H1 (cell line): ENCODE measurements at regions not wholly inside any gene's neighbourhood (a gene's known extent, or its start where the extent isn't known, plus 50 kb on each side); places are given as distances from the start of the nearest gene placed in this dataset.

Experiments used
- CTCF ChIA-PET: fragments of 300-600 bp; sonication (Branson Sonifier 250); formaldehyde crosslinking; loops from one replicate; lab custom pipeline; 2021; ENCODE audit not compliant: partially characterized antibody; lab: Charles Lee
- POLR2A ChIA-PET: fragments of 300-600 bp; sonication (Branson Sonifier 250); formaldehyde crosslinking; loops from one replicate; lab custom pipeline; 2021; ENCODE audit warnings: inconsistent platforms; ENCODE audit not compliant: partially characterized antibody; lab: Charles Lee
- DNase-seq, 2 experiments: peaks; one replicate each; pipeline versions ENCODE4 v3.0.0 to v3.0.0-alpha.2; 2010 to 2022; ENCODE audit warnings: low spot score in 2 of 2, low read depth in 1 of 2, mixed read lengths in 1 of 2
- FAIRE-seq: peaks from 2 replicates; lab custom pipeline; 2011; peaks lifted over from hg19 to GRCh38; lab: Jason Lieb, UNC
- H2AFZ ChIP-seq: 2 replicates; pipeline ENCODE4 v1.8.1; 2012; ENCODE audit warnings: low read length, inconsistent platforms
- H2AK5ac ChIP-seq: 2 replicates; pipeline ENCODE4 v1.6.1; 2013; ENCODE audit warnings: low read depth, low read length
- H2BK120ac ChIP-seq: replicated peaks from 2 replicates; pipeline ENCODE3; 2013; ENCODE audit warnings: low read depth, low read length, inconsistent platforms
- H2BK12ac ChIP-seq: 2 replicates; pipeline ENCODE4 v1.6.1; 2013; ENCODE audit warnings: low read depth, low read length
- H2BK15ac ChIP-seq: 2 replicates; pipeline ENCODE4 v1.6.1; 2013; ENCODE audit warnings: low read length
- H2BK20ac ChIP-seq: 2 replicates; pipeline ENCODE4 v1.6.1; 2013; ENCODE audit warnings: low read length
- H2BK5ac ChIP-seq: 2 replicates; pipeline ENCODE4 v1.6.1; 2013; ENCODE audit warnings: low read depth, low read length
- H3K14ac ChIP-seq: 2 replicates; pipeline ENCODE4 v1.6.1; 2013; ENCODE audit warnings: inconsistent platforms; ENCODE audit not compliant: insufficient read length
- H3K18ac ChIP-seq: 2 replicates; pipeline ENCODE4 v1.6.1; 2013; ENCODE audit warnings: low read length; ENCODE audit errors: extremely low read depth
- H3K23ac ChIP-seq: 2 replicates; pipeline ENCODE4 v1.6.1; 2013; ENCODE audit warnings: inconsistent platforms; ENCODE audit not compliant: insufficient read length
- H3K23me2 ChIP-seq: 2 replicates; pipeline ENCODE4 v1.6.1; 2013; ENCODE audit warnings: low read depth, low read length
- H3K27ac ChIP-seq: 2 replicates; pipeline ENCODE4 v1.6.1; 2011; ENCODE audit warnings: low read depth, low read length, inconsistent platforms
- H3K27me3 ChIP-seq, 4 experiments: replicated peaks in 1 of 4; 1 replicate in 1 of 4; 2 replicates in 3 of 4; pipeline versions ENCODE4 v1.6.1 to v1.8.1; 2011 to 2013; ENCODE audit warnings: low read length in 3 of 4, mild to moderate bottlenecking in 3 of 4, inconsistent platforms in 2 of 4, mixed read lengths in 2 of 4, moderate library complexity in 1 of 4; ENCODE audit not compliant: control insufficient read depth in 3 of 4, insufficient read depth in 3 of 4; ENCODE audit errors: extremely low read depth in 1 of 4
- H3K36me3 ChIP-seq, 4 experiments: 2 replicates each; pipeline versions ENCODE4 v1.6.1 to v1.8.1; 2011 to 2013; ENCODE audit warnings: mild to moderate bottlenecking in 4 of 4, low read length in 3 of 4, moderate library complexity in 2 of 4, control low read depth in 1 of 4, inconsistent platforms in 1 of 4; ENCODE audit not compliant: insufficient read depth in 4 of 4, control insufficient read depth in 2 of 4
- H3K4ac ChIP-seq: replicated peaks from 2 replicates; pipeline ENCODE3; 2013; ENCODE audit warnings: low read length, low read depth, mixed read lengths, inconsistent platforms; ENCODE audit not compliant: insufficient read length
- H3K4me1 ChIP-seq, 4 experiments: replicated peaks in 1 of 4; 1 replicate in 1 of 4; 2 replicates in 3 of 4; pipeline versions ENCODE4 v1.6.1 to v1.8.1; 2011 to 2013; ENCODE audit warnings: low read length in 3 of 4, inconsistent platforms in 2 of 4, mixed read lengths in 1 of 4; ENCODE audit not compliant: insufficient read depth in 4 of 4, control insufficient read depth in 3 of 4
- H3K4me2 ChIP-seq, 2 experiments: 2 replicates each; pipeline versions ENCODE4 v1.6.1 to v1.8.1; 2011 to 2013; ENCODE audit warnings: low read depth in 2 of 2, low read length in 2 of 2, control low read depth in 1 of 2, inconsistent platforms in 1 of 2, mild to moderate bottlenecking in 1 of 2; ENCODE audit not compliant: insufficient read depth in 1 of 2
- H3K4me3 ChIP-seq, 4 experiments: fragments of 200-600, 300-600 bp in 1 of 4; sonication (generic), shearing (Covaris generic), sonication (Bioruptor Twin) in 1 of 4; 2 replicates each; pipeline versions ENCODE4 v1.5.1 to v1.8.1; 2011 to 2016; ENCODE audit warnings: low read length in 4 of 4, low read depth in 3 of 4, control low read depth in 2 of 4, inconsistent platforms in 2 of 4, mild to moderate bottlenecking in 2 of 4, mixed read lengths in 1 of 4, moderate library complexity in 1 of 4; ENCODE audit not compliant: insufficient read depth in 2 of 4; ENCODE audit errors: extremely low read depth in 1 of 4
- H3K56ac ChIP-seq: replicated peaks from 2 replicates; pipeline ENCODE3; 2013; ENCODE audit warnings: low read depth, mild to moderate bottlenecking, mixed read lengths, low read length, inconsistent platforms; ENCODE audit not compliant: insufficient read length
- H3K79me1 ChIP-seq: 2 replicates; pipeline ENCODE4 v1.6.1; 2013; ENCODE audit warnings: low read depth, low read length, control low read depth
- H3K79me2 ChIP-seq, 2 experiments: 2 replicates each; pipeline versions ENCODE4 v1.6.1 to v1.8.1; 2012 to 2013; ENCODE audit warnings: low read length in 2 of 2, mild to moderate bottlenecking in 2 of 2, inconsistent platforms in 1 of 2; ENCODE audit not compliant: insufficient read depth in 2 of 2, control insufficient read depth in 1 of 2
- H3K9ac ChIP-seq, 4 experiments: replicated peaks in 1 of 4; 1 replicate in 1 of 4; 2 replicates in 3 of 4; pipeline versions ENCODE4 v1.6.1 to v1.8.1; 2011 to 2013; ENCODE audit warnings: low read depth in 3 of 4, low read length in 3 of 4, control low read depth in 2 of 4, mild to moderate bottlenecking in 2 of 4, moderate library complexity in 2 of 4, inconsistent platforms in 1 of 4; ENCODE audit errors: extremely low read depth in 1 of 4
- H3K9me3 ChIP-seq, 2 experiments: 2 replicates each; pipeline versions ENCODE4 v1.6.1 to v1.8.1; 2012 to 2013; ENCODE audit warnings: mild to moderate bottlenecking in 2 of 2, moderate library complexity in 2 of 2, control low read depth in 1 of 2, inconsistent platforms in 1 of 2, low read depth in 1 of 2, low read length in 1 of 2, mixed read lengths in 1 of 2; ENCODE audit not compliant: insufficient read depth in 2 of 2
- H4K20me1 ChIP-seq, 2 experiments: replicated peaks in 1 of 2; 2 replicates each; pipeline versions ENCODE3 to v1.8.1; 2011 to 2013; ENCODE audit warnings: inconsistent platforms in 2 of 2, low read length in 2 of 2, mild to moderate bottlenecking in 1 of 2; ENCODE audit not compliant: insufficient read depth in 2 of 2, control insufficient read depth in 1 of 2
- H4K5ac ChIP-seq: 2 replicates; pipeline ENCODE4 v1.6.1; 2013; ENCODE audit warnings: low read length, low read depth, mixed read lengths, inconsistent platforms; ENCODE audit not compliant: insufficient read length
- H4K8ac ChIP-seq: 2 replicates; pipeline ENCODE4 v1.8.0; 2013; ENCODE audit warnings: mild to moderate bottlenecking, moderate library complexity, low read length, inconsistent platforms; ENCODE audit not compliant: insufficient read depth; ENCODE audit errors: extremely low read depth
- H4K91ac ChIP-seq: replicated peaks from 2 replicates; pipeline ENCODE3; 2013; ENCODE audit warnings: low read length, mixed read lengths, inconsistent platforms; ENCODE audit not compliant: insufficient read length
- BCL11A ChIP-seq, 2 experiments: IDR thresholded peaks; one replicate each; pipeline ENCODE4 v1.6.1; 2011; ENCODE audit warnings: low read depth in 2 of 2, low read length in 2 of 2, mild to moderate bottlenecking in 2 of 2
- CREB1 ChIP-seq: IDR thresholded peaks from 2 replicates; pipeline ENCODE4 v1.6.1; 2012; ENCODE audit warnings: inconsistent platforms
- CTBP2 ChIP-seq: IDR thresholded peaks from 2 replicates; pipeline ENCODE4 v1.7.0; 2011; ENCODE audit warnings: borderline replicate concordance, mild to moderate bottlenecking, moderate library complexity, mixed read lengths, low read length; ENCODE audit not compliant: insufficient read depth, insufficient read length
- EP300 ChIP-seq, 2 experiments: IDR thresholded peaks; 1 replicate in 1 of 2; 2 replicates in 1 of 2; pipeline ENCODE4 v1.6.1; 2011 to 2012; ENCODE audit warnings: low read depth in 2 of 2, low read length in 2 of 2, mild to moderate bottlenecking in 2 of 2, borderline replicate concordance in 1 of 2, inconsistent platforms in 1 of 2, moderate library complexity in 1 of 2
- HDAC2 ChIP-seq, 2 experiments: fragments of 300-600 bp in 1 of 2; sonication (generic) in 1 of 2; IDR thresholded peaks; 2 replicates each; pipeline ENCODE4 v1.6.1; 2011 to 2012; ENCODE audit warnings: low read depth in 2 of 2, low read length in 2 of 2, mild to moderate bottlenecking in 2 of 2, moderate library complexity in 2 of 2, borderline replicate concordance in 1 of 2, inconsistent platforms in 1 of 2
- KDM1A ChIP-seq: fragments of 200-600, 300-600 bp; sonication (generic); IDR thresholded peaks from 2 replicates; pipeline ENCODE4 v1.7.1; 2016; ENCODE audit warnings: mild to moderate bottlenecking, low read length, borderline replicate concordance
- NRF1 ChIP-seq: IDR thresholded peaks from 2 replicates; pipeline ENCODE4 v1.6.1; 2011; ENCODE audit warnings: mild to moderate bottlenecking, low read depth, low read length, improper control_type of control experiment
- POLR2A ChIP-seq, 2 experiments: IDR thresholded peaks; 1 replicate in 1 of 2; 2 replicates in 1 of 2; pipeline ENCODE4 v1.6.1; 2011; ENCODE audit warnings: low read depth in 2 of 2, low read length in 2 of 2, mild to moderate bottlenecking in 2 of 2; ENCODE audit errors: control extremely low read depth in 1 of 2
- POU5F1 ChIP-seq: IDR thresholded peaks from 2 replicates; pipeline ENCODE4 v1.6.1; 2011; ENCODE audit warnings: low read depth, mild to moderate bottlenecking, low read length, moderate library complexity
- RAD21 ChIP-seq, 2 experiments: IDR thresholded peaks in 1 of 2; conservative IDR thresholded peaks in 1 of 2; 2 replicates each; pipeline ENCODE4 v1.6.1; 2011; ENCODE audit warnings: low read depth in 2 of 2, low read length in 2 of 2, improper control_type of control experiment in 1 of 2, inconsistent platforms in 1 of 2, mild to moderate bottlenecking in 1 of 2, moderate library complexity in 1 of 2
- RFX5 ChIP-seq: IDR thresholded peaks from 2 replicates; pipeline ENCODE4 v1.6.1; 2011; ENCODE audit warnings: low read depth, low read length, improper control_type of control experiment, borderline replicate concordance
- SIX5 ChIP-seq: IDR thresholded peaks from 2 replicates; pipeline ENCODE4 v1.6.1; 2011; ENCODE audit warnings: mild to moderate bottlenecking, low read depth, low read length
- SP1 ChIP-seq: IDR thresholded peaks from 2 replicates; pipeline ENCODE4 v1.6.1; 2011; ENCODE audit warnings: low read depth, low read length
- ZNF274 ChIP-seq: IDR thresholded peaks from 2 replicates; pipeline ENCODE4 v1.7.0; 2012; ENCODE audit warnings: low read length, borderline replicate concordance; ENCODE audit errors: extremely low read depth
- WGBS, 2 experiments: shearing (Covaris generic) in 1 of 2; methylation state at CpG; one replicate each; pipeline versions ENCODE4 v1.1.6 to v1.1.7; 2013 to 2015; ENCODE audit warnings: low lambda C conversion rate in 2 of 2, mixed read lengths in 2 of 2, inconsistent platforms in 1 of 2, low coverage in 1 of 2, missing lambda C conversion rate in 1 of 2; ENCODE audit not compliant: insufficient replicate concordance in 2 of 2, insufficient coverage in 1 of 2, insufficient read length in 1 of 2; ENCODE audit errors: extremely low coverage in 1 of 2, missing lambda C conversion rate in 1 of 2; 5-methylcytosine and 5-hydroxymethylcytosine counted together
- TF ChIP-seq, protein P1 (sequence below): IDR thresholded peaks from 2 replicates; pipeline ENCODE4 v1.6.1; 2011; ENCODE audit warnings: low read depth, mild to moderate bottlenecking, low read length; ENCODE audit not compliant: insufficient read depth

DNA sequence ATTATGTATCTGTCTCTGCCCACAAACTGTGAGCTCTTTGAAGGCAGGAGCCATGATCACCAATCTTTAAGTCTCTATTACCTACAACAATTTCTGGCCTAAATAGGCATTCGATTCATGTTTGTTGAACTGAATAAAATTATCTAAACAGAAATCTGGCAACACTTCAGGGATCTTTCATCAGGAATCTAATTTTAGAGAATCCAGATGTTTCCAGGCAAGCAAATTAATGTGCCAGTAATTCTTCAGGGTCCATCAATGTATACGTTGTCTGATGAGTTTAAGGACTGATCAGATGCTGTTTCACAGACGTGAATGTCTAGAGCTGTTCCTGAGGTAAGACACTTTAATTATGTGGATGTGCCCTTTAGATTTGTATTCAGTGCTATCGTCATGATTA lies 524.4 kb downstream of the PTPRC start:
- FAIRE-seq: no peak
- POLR2A ChIA-PET: no interaction called here
- no peak overlapping the region for H3K4ac ChIP-seq
- H2AFZ ChIP-seq: no peak overlapping the region
- H3K4me1 ChIP-seq: peaks cover 0 to 13% (median 0%) of the 10 kb centered on the region in 4 experiments; a peak in 2 of 7 replicates
- H3K9ac ChIP-seq: no peak overlapping the region
- no peak overlapping the region for H3K23ac ChIP-seq
- no peak overlapping the region for H2AK5ac ChIP-seq
- H3K79me1 ChIP-seq: no peaks in the 10 kb centered on the region
- CTCF ChIA-PET: no interaction called here
- no peak for DNase-seq
- H3K27ac ChIP-seq: no peak overlapping the region
- no peaks in the 10 kb centered on the region for H3K79me2 ChIP-seq
- no peak overlapping the region for H3K14ac ChIP-seq
- no peaks in the 10 kb centered on the region for H3K27me3 ChIP-seq
- no peak overlapping the region for H3K18ac ChIP-seq
- no peak overlapping the region for H3K56ac ChIP-seq
- H2BK12ac ChIP-seq: no peak overlapping the region
- H4K91ac ChIP-seq: no peak overlapping the region
- 85% methylated on average over 4 of the region's 4 CpGs; no CpG with 5 or more reads in 1 of the 2 experiments for whole genome bisulfite sequencing, 2 experiments
- no peaks in the 10 kb centered on the region for H3K36me3 ChIP-seq
- H2BK120ac ChIP-seq: no peak overlapping the region
- H4K20me1 ChIP-seq: no peaks in the 10 kb centered on the region
- no peak overlapping the region for H4K5ac ChIP-seq
- H2BK20ac ChIP-seq: no peak overlapping the region
- no peak overlapping the region for H3K4me2 ChIP-seq
- H3K4me3 ChIP-seq: no peak overlapping the region
- H3K9me3 ChIP-seq: no peaks in the 10 kb centered on the region
- H4K8ac ChIP-seq: no peak overlapping the region
- H2BK5ac ChIP-seq: no peak overlapping the region
- no peak overlapping the region for H2BK15ac ChIP-seq
- H3K23me2 ChIP-seq: no peaks in the 10 kb centered on the region
- TF ChIP-seq RFX5 (no peak), KDM1A (no peak), POU5F1 (no peak), NRF1 (no peak), CREB1 (no peak), POLR2A (IDR thresholded peaks at IDR 0.05; ENCODE audit: control extremely low read depth in 1 of 2, low read depth in 2 of 2, low read length in 2 of 2) (no peak), ZNF274 (no peak), BCL11A (IDR thresholded peaks at IDR 0.05; ENCODE audit: low read depth in 2 of 2, low read length in 2 of 2) (no peak), RAD21 (IDR thresholded peaks at IDR 0.05 in 1 of 2, conservative IDR thresholded peaks at IDR 0.05 in 1 of 2; ENCODE audit: low read depth in 2 of 2, low read length in 2 of 2) (no peak), HDAC2 (IDR thresholded peaks at IDR 0.05; ENCODE audit: borderline replicate concordance in 1 of 2, low read depth in 2 of 2, low read length in 2 of 2) (no peak), SP1 (no peak), CTBP2 (no peak), SIX5 (no peak), EP300 (IDR thresholded peaks at IDR 0.05; ENCODE audit: borderline replicate concordance in 1 of 2, low read depth in 2 of 2, low read length in 2 of 2) (no peak)
- TF ChIP-seq, protein P1, sequence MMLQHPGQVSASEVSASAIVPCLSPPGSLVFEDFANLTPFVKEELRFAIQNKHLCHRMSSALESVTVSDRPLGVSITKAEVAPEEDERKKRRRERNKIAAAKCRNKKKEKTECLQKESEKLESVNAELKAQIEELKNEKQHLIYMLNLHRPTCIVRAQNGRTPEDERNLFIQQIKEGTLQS: no peak
